ENCODE measurements at regions not wholly inside any gene's neighbourhood (a gene's known extent, or its start where the extent isn't known, plus 50 kb on each side); places are given as distances from the start of the nearest gene placed in this dataset.

GRCh38 chr3:56867671-56868070, 65.9 kb upstream of the ARHGEF3 start:
- DNase-seq: no peak
- no peaks in the 10 kb centered on the region for H3K36me3 ChIP-seq (replicated peaks)
- TF ChIP-seq, protein P1, sequence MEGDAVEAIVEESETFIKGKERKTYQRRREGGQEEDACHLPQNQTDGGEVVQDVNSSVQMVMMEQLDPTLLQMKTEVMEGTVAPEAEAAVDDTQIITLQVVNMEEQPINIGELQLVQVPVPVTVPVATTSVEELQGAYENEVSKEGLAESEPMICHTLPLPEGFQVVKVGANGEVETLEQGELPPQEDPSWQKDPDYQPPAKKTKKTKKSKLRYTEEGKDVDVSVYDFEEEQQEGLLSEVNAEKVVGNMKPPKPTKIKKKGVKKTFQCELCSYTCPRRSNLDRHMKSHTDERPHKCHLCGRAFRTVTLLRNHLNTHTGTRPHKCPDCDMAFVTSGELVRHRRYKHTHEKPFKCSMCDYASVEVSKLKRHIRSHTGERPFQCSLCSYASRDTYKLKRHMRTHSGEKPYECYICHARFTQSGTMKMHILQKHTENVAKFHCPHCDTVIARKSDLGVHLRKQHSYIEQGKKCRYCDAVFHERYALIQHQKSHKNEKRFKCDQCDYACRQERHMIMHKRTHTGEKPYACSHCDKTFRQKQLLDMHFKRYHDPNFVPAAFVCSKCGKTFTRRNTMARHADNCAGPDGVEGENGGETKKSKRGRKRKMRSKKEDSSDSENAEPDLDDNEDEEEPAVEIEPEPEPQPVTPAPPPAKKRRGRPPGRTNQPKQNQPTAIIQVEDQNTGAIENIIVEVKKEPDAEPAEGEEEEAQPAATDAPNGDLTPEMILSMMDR (IDR thresholded peaks at IDR 0.05; ENCODE audit: low read depth, low read length, missing control alignments): no peak
- H3K4me3 ChIP-seq (ENCODE audit: low read depth, low read length): no peak overlapping the region
- H3K27me3 ChIP-seq (replicated peaks): no peaks in the 10 kb centered on the region
- in situ Hi-C loops (cut with HindIII; ENCODE audit: low pct_ligation_motif_present, low sequenced_read_pairs): no loop called here
- H3K27ac ChIP-seq: no peak overlapping the region

DNA sequence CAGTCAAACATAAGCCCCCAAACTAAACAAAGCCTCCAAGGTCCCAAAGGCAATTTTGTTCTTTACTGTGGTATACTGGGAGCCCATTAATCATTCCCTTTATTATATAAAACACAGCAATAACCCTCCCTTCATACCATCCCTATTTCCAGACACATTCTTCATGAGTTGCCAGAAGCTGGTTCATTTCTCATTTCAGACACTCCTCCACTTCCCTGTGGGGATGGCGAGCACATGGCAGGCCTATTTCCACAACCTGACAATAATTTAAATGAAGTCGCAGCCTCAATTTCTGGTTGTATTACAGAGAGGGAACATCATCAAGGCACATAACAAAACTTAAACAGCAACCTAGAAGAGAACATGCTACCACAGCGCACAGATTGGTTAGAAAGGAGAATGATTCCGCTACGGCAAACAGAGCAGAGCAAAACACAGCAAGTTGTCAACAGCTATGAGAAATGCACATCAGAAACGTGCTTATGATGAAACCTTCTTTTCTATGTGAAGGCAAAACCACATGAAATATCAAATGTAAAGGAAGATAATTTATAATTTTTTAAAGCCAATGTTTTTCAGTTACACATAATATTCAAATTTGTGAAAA, 63.3 kb upstream of the ARHGEF3 start:
- H3K27ac ChIP-seq: no peak overlapping the region

DNA sequence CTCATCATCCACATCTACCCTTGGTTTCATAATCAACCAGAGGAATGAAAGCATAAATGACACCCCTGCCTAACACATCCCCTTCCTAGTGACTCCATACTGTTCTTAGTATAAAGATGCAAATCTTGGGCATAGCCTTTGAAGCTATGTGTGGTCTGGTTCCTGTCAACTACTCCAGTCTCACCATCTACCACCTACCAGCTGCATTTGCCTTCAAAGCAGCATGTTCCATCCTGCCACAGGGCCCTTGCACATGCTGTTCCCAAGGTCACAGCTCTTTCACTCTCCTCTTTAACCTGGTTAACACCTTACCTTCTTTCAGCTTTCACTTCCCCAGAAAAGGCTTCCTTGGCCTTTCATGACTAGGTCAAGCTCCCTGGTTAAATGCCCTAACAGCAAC, 62.3 kb upstream of the ARHGEF3 start:
- no peak for DNase-seq
- Histone ChIP-seq H3K27ac (no peak overlapping the region), H3K36me3 (replicated peaks) (no peaks in the 10 kb centered on the region), H3K4me3 (ENCODE audit: low read depth, low read length) (no peak overlapping the region), H3K27me3 (replicated peaks) (no peaks in the 10 kb centered on the region)
- in situ Hi-C loops (cut with HindIII; ENCODE audit: low pct_ligation_motif_present, low sequenced_read_pairs): no loop called here
- TF ChIP-seq, protein P1 (IDR thresholded peaks at IDR 0.05; ENCODE audit: low read depth, low read length, missing control alignments): no peak

More for the DNA sequence above, 63.3 kb upstream of the ARHGEF3 start:
- H3K27me3 ChIP-seq (replicated peaks): no peaks in the 10 kb centered on the region
- in situ Hi-C loops (cut with HindIII; ENCODE audit: low pct_ligation_motif_present, low sequenced_read_pairs): no loop called here
- H3K36me3 ChIP-seq (replicated peaks): no peaks in the 10 kb centered on the region
- no peak overlapping the region for H3K4me3 ChIP-seq (ENCODE audit: low read depth, low read length)
- DNase-seq: no peak
- TF ChIP-seq, protein P1 (IDR thresholded peaks at IDR 0.05; ENCODE audit: low read depth, low read length, missing control alignments): no peak

DNA sequence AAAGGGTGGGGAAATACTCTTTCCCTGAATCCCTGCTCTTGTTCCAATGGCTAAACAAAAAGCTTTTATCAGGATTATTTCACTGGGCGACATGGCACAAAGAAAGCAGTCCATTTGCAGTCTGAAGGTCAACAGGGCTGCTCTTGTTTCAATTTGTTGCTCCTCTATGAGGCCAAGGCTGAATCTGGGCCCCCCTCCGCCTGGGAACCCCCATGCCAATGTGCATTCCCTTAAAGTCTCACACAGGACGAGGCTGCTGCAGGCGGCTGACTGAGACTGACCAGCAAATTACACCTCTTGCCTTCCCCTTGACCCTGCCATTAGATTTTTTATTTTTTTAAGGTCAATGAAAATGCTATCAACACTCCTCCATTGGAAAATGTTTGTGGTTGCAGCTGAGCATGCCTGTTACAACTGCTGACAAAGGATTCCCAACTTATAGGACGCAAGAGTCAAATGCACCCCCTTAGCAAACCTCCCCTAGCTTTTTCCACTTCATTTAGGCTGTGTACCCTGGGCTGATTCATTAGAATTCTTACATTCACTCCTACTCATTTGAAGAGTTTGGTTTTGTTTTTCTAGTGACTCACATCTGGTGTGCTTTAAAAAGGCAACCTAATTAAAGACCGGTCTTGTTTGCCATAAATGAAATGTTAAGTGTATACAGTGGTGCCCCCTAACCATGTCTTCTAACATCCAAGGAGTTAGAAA, 60.8 kb upstream of the ARHGEF3 start:
- no peak overlapping the region for H3K27ac ChIP-seq
- TF ChIP-seq, protein P1 (IDR thresholded peaks at IDR 0.05; ENCODE audit: low read depth, low read length, missing control alignments): no peak
- no peaks in the 10 kb centered on the region for H3K36me3 ChIP-seq (replicated peaks)
- H3K27me3 ChIP-seq (replicated peaks): no peaks in the 10 kb centered on the region
- in situ Hi-C loops (cut with HindIII; ENCODE audit: low pct_ligation_motif_present, low sequenced_read_pairs): no loop called here
- peak; percentile 55 for DNase-seq
- no peak overlapping the region for H3K4me3 ChIP-seq (ENCODE audit: low read depth, low read length)

DNA sequence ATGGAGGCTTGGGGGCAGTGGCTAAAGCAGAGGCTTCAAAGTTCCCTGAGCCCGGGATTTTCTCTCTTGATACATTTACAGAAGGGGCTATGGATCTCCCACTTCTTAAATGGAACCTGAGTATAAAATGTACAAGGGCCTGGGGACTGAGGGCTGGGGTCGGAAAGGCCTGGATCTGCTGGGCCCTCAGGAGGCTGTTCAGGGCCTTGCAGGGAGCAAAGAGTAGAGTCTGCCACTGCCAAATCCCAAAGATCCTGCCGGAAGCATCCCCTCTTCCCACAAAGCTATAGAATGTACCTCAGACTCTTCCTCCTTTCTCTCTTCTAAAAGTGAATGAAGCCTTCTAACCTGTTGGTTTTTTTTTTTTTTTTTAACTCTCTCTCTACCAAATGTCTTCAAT, 59.8 kb upstream of the ARHGEF3 start:
- TF ChIP-seq, protein P1 (IDR thresholded peaks at IDR 0.05; ENCODE audit: low read depth, low read length, missing control alignments): no peak
- in situ Hi-C loops (cut with HindIII; ENCODE audit: low pct_ligation_motif_present, low sequenced_read_pairs): no loop called here

More for the DNA sequence above, 59.8 kb upstream of the ARHGEF3 start:
- Histone ChIP-seq H3K4me3 (ENCODE audit: low read depth, low read length) (no peak overlapping the region), H3K27me3 (replicated peaks) (no peaks in the 10 kb centered on the region), H3K27ac (no peak overlapping the region), H3K36me3 (replicated peaks) (no peaks in the 10 kb centered on the region)
- DNase-seq: no peak
